Astrocyte (in vitro differentiated cells and primary cell): ENCODE measurements at regions not wholly inside any gene's neighbourhood (a gene's known extent, or its start where the extent isn't known, plus 50 kb on each side); places are given as distances from the start of the nearest gene placed in this dataset.
"Not testable (repeated sequence)": the region's sequence is repeated elsewhere in the genome, so short reads cannot be mapped to it uniquely, and the experiment has no call there.

ENCODE experiments used
- DNase-seq: peaks from one replicate; pipeline ENCODE4 v3.0.0-alpha.2; 2010; ENCODE audit warnings: low read depth
- FAIRE-seq: peaks from 2 replicates; lab custom pipeline; 2011; peaks lifted over from hg19 to GRCh38; lab: Jason Lieb, UNC
- H2AFZ ChIP-seq: 2 replicates; pipeline ENCODE4 v1.6.0; 2012; ENCODE audit warnings: low read depth, low read length, inconsistent platforms
- H3K27ac ChIP-seq: 2 replicates; pipeline ENCODE4 v1.5.1; 2011; ENCODE audit warnings: low read depth, low read length, inconsistent platforms
- H3K27me3 ChIP-seq: 2 replicates; pipeline ENCODE4 v1.6.0; 2011; ENCODE audit warnings: low read length, inconsistent platforms; ENCODE audit not compliant: insufficient read depth
- H3K36me3 ChIP-seq: 2 replicates; pipeline ENCODE4 v1.5.1; 2011; ENCODE audit warnings: low read length, inconsistent platforms; ENCODE audit not compliant: insufficient read depth
- H3K4me1 ChIP-seq: 2 replicates; pipeline ENCODE4 v1.5.1; 2011; ENCODE audit warnings: low read length, inconsistent platforms; ENCODE audit not compliant: insufficient read depth
- H3K4me2 ChIP-seq: 2 replicates; pipeline ENCODE4 v1.6.0; 2012; ENCODE audit warnings: low read length, inconsistent platforms
- H3K4me3 ChIP-seq: 2 replicates; pipeline ENCODE4 v1.5.1; 2011; ENCODE audit warnings: low read depth, mild to moderate bottlenecking, low read length, inconsistent platforms; ENCODE audit not compliant: insufficient read depth
- H3K79me2 ChIP-seq: 2 replicates; pipeline ENCODE4 v1.6.0; 2012; ENCODE audit warnings: mild to moderate bottlenecking, low read length, inconsistent platforms; ENCODE audit not compliant: insufficient read depth
- H3K9ac ChIP-seq: 2 replicates; pipeline ENCODE4 v1.6.0; 2012; ENCODE audit warnings: mild to moderate bottlenecking, low read length, inconsistent platforms
- H3K9me3 ChIP-seq: 2 replicates; pipeline ENCODE4 v1.5.1; 2012; ENCODE audit warnings: low read depth, mild to moderate bottlenecking, low read length, inconsistent platforms; ENCODE audit not compliant: insufficient read depth
- H4K20me1 ChIP-seq: 2 replicates; pipeline ENCODE4 v1.6.0; 2012; ENCODE audit warnings: low read length, inconsistent platforms; ENCODE audit not compliant: insufficient read depth
- H3K27ac Mint-ChIP-seq: one replicate; pipeline ENCODE4 v1.8.0; 2021; ENCODE audit warnings: mild to moderate bottlenecking, mixed read lengths; ENCODE audit not compliant: unreplicated experiment
- H3K27me3 Mint-ChIP-seq: one replicate; pipeline ENCODE4 v1.8.0; 2021; ENCODE audit warnings: low read depth, mixed read lengths; ENCODE audit not compliant: unreplicated experiment
- H3K36me3 Mint-ChIP-seq: one replicate; pipeline ENCODE4 v1.8.0; 2021; ENCODE audit warnings: low read depth, mixed read lengths; ENCODE audit not compliant: unreplicated experiment
- H3K4me1 Mint-ChIP-seq: one replicate; pipeline ENCODE4 v1.8.0; 2021; ENCODE audit warnings: low read depth, mixed read lengths; ENCODE audit not compliant: unreplicated experiment
- H3K4me3 Mint-ChIP-seq: one replicate; pipeline ENCODE4 v1.8.0; 2021; ENCODE audit warnings: mild to moderate bottlenecking, moderate library complexity, mixed read lengths; ENCODE audit not compliant: unreplicated experiment
- H3K9me3 Mint-ChIP-seq: one replicate; pipeline ENCODE4 v1.8.0; 2021; ENCODE audit warnings: mild to moderate bottlenecking, mixed read lengths; ENCODE audit not compliant: unreplicated experiment
- CTCF ChIP-seq: IDR thresholded peaks from 2 replicates; pipeline ENCODE4 v1.5.1; 2011; ENCODE audit warnings: low read depth, mild to moderate bottlenecking, inconsistent platforms, low read length, moderate library complexity; ENCODE audit not compliant: insufficient read depth
- EZH2 ChIP-seq: IDR thresholded peaks from 2 replicates; pipeline ENCODE4 v1.6.1; 2012; ENCODE audit warnings: mild to moderate bottlenecking, low read length, inconsistent platforms; ENCODE audit not compliant: insufficient read depth

GRCh38 chr3:88876724-88877123 lies 230.7 kb upstream of the EPHA3 start:
- H4K20me1 ChIP-seq, result no peaks in the 10 kb centered on the region
- TF ChIP-seq CTCF (no peak), EZH2 (no peak)
- no peak for DNase-seq
- Mint-ChIP-seq H3K27ac (no peak overlapping the region), H3K4me1 (no peaks in the 10 kb centered on the region), H3K27me3 (no peaks in the 10 kb centered on the region), H3K9me3 (no peaks in the 10 kb centered on the region), H3K36me3 (no peaks in the 10 kb centered on the region), H3K4me3 (no peak overlapping the region)
- H3K9me3 ChIP-seq, result no peaks in the 10 kb centered on the region
- no peak for FAIRE-seq
- H3K27ac ChIP-seq, result no peak overlapping the region
- no peaks in the 10 kb centered on the region for H3K79me2 ChIP-seq
- no peaks in the 10 kb centered on the region for H3K4me1 ChIP-seq
- no peaks in the 10 kb centered on the region for H3K27me3 ChIP-seq
- H3K36me3 ChIP-seq, result no peaks in the 10 kb centered on the region
- no peak overlapping the region for H3K4me2 ChIP-seq
- H3K4me3 ChIP-seq, result no peak overlapping the region
- H3K9ac ChIP-seq, result no peak overlapping the region
- no peak overlapping the region for H2AFZ ChIP-seq

- FAIRE-seq, result no peak
- Histone ChIP-seq H4K20me1 (no peaks in the 10 kb centered on the region), H3K4me1 (no peaks in the 10 kb centered on the region), H3K27me3 (no peaks in the 10 kb centered on the region), H2AFZ (no peak overlapping the region), H3K36me3 (no peaks in the 10 kb centered on the region), H3K9ac (no peak overlapping the region), H3K9me3 (no peaks in the 10 kb centered on the region), H3K79me2 (no peaks in the 10 kb centered on the region), H3K4me2 (no peak overlapping the region), H3K4me3 (no peak overlapping the region), H3K27ac (no peak overlapping the region)
- Mint-ChIP-seq H3K4me1 (no peaks in the 10 kb centered on the region), H3K4me3 (no peak overlapping the region), H3K36me3 (no peaks in the 10 kb centered on the region), H3K27me3 (no peaks in the 10 kb centered on the region), H3K9me3 (no peaks in the 10 kb centered on the region), H3K27ac (no peak overlapping the region)
- TF ChIP-seq CTCF (no peak), EZH2 (no peak)
- no peak for DNase-seq
These were observed 227.5 kb upstream of the EPHA3 start for GRCh38 chr3:88879905-88880304.

DNA sequence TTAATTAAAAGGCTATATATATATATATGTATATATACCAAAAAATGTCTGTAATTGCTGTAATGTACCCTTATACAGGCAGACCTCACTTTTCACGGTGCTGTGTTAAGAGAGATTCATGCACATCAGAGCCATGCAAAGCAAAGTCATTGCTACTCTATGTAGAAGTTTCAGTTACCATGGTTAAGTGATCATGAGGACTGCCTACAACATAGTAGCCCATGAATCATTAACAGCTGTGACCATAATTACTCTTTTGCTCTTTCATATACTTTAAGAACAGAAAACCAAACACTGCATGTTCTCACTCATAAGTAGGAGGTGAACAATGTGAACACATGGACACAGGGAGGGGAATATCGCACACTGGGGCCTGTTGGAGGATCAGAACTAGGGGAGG lies 225.3 kb upstream of the EPHA3 start:
- no peaks in the 10 kb centered on the region for H3K27me3 Mint-ChIP-seq
- H3K36me3 Mint-ChIP-seq, result no peaks in the 10 kb centered on the region
- no peaks in the 10 kb centered on the region for H3K9me3 Mint-ChIP-seq
- H2AFZ ChIP-seq, result no peak overlapping the region
- no peak overlapping the region for H3K4me3 Mint-ChIP-seq
- no peaks in the 10 kb centered on the region for H3K9me3 ChIP-seq
- H3K36me3 ChIP-seq, result no peaks in the 10 kb centered on the region
- H3K4me1 ChIP-seq, result no peaks in the 10 kb centered on the region
- FAIRE-seq, result no peak
- no peaks in the 10 kb centered on the region for H3K4me1 Mint-ChIP-seq
- DNase-seq, result no peak
- no peak overlapping the region for H3K4me3 ChIP-seq
- TF ChIP-seq CTCF (no peak), EZH2 (no peak)
- no peak overlapping the region for H3K4me2 ChIP-seq
- no peak overlapping the region for H3K27ac ChIP-seq
- H3K27me3 ChIP-seq, result no peaks in the 10 kb centered on the region
- H3K79me2 ChIP-seq, result no peaks in the 10 kb centered on the region
- no peaks in the 10 kb centered on the region for H4K20me1 ChIP-seq
- H3K9ac ChIP-seq, result no peak overlapping the region
- H3K27ac Mint-ChIP-seq, result no peak overlapping the region

GRCh38 chr3:88886624-88887023 lies 220.8 kb upstream of the EPHA3 start:
- H3K4me1 Mint-ChIP-seq, H3K27me3 ChIP-seq, H3K4me1 ChIP-seq, H3K9ac ChIP-seq, FAIRE-seq, H3K4me3 ChIP-seq, H3K27ac ChIP-seq, H3K4me3 Mint-ChIP-seq, H3K36me3 Mint-ChIP-seq, H3K9me3 ChIP-seq, H3K36me3 ChIP-seq, H3K4me2 ChIP-seq, DNase-seq, H3K79me2 ChIP-seq, H4K20me1 ChIP-seq, H2AFZ ChIP-seq, H3K27ac Mint-ChIP-seq, H3K27me3 Mint-ChIP-seq: not testable (repeated sequence)
- peaks cover 12% of the 10 kb centered on the region for H3K9me3 Mint-ChIP-seq
